ACHN (cell line): ENCODE measurements at regions not wholly inside any gene's neighbourhood (a gene's known extent, or its start where the extent isn't known, plus 50 kb on each side); places are given as distances from the start of the nearest gene placed in this dataset.

Source experiments
- DNase-seq: peaks from one replicate; pipeline ENCODE4 v3.0.0-alpha.2; 2015
- in situ Hi-C: cut with HindIII; loops from 2 replicates; pipeline ENCODE4 v1.10.0; 2017; ENCODE audit warnings: low sequenced_read_pairs, low pct_ligation_motif_present, low pct_unique_long_range_greater_than_20kb

DNA sequence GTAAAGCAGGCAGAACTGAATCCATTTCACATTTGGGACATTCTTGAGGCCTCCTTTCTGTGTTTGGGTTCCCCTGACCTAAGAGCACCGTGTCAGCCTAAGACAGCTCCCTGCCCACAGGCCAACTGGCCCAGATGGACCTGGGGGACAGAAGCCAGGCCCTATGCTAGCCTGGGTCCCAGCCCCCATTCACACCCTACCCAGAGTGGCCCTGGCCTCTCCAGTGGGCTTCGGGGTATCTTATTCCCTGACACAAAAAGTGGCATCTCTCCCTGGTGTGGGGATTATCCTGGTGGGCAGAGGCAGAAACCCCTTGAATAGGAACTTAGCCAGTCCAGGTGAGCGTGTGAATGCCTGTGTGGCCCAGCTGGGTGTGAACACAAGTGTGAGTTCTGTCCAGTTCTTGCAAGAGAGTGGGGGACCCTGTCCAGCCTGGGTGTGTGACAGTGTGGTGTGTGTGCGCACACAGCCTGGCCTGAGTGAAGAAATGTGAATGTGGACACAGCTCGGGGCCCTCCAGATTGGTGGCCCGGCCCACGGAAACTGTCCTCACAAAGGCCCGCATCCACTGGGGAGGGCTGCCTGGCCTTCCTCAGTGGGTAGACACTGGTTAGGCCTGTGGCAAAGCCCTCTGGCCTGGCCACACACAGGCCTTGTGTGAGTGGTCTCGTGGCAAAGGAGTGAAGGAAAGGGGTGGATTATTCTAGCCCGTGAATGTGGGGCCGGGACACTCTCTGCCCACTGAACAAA is 63.0 kb upstream of the HAAO start:
- no peak for DNase-seq
- in situ Hi-C loops = no loop called here

DNA sequence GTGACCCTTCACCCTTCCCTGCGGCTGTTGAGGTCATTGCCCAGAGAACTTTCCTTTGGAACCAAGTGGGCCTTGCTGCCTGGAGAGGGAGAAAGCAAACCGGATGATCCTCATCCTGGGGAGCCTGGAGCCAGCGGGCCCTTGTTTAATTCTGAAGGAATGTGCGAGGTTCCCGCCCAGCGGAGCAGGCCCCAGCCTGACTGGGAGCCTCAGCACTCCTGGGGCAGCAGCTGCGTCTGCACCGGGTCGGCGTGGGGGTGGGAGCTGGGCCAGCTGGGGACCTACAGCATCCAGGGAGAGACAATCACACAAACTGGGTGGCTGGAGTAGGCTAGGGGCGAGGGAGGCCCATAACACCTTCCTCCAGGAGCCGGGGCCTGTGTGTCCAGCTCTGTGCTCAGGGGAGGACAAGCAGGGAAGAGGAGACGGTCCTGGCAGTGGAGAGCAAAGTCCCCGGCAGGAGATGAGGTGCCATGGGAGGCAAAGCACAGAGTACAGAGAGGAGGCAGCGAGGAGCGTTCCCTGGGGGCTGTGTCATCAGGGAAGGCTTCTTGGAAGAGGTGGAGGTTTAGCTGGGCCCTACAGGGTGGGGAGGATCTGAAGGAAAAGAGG is 61.9 kb upstream of the HAAO start:
- DNase-seq = no peak
- in situ Hi-C loops = no loop called here

GRCh38 chr2:42853549-42854206 is 61.3 kb upstream of the HAAO start:
- DNase-seq = no peak
- in situ Hi-C loops = no loop called here

- in situ Hi-C loops = no loop called here
- no peak for DNase-seq
Observed at GRCh38 chr2:42852798-42853197, 60.4 kb upstream of the HAAO start.

DNA sequence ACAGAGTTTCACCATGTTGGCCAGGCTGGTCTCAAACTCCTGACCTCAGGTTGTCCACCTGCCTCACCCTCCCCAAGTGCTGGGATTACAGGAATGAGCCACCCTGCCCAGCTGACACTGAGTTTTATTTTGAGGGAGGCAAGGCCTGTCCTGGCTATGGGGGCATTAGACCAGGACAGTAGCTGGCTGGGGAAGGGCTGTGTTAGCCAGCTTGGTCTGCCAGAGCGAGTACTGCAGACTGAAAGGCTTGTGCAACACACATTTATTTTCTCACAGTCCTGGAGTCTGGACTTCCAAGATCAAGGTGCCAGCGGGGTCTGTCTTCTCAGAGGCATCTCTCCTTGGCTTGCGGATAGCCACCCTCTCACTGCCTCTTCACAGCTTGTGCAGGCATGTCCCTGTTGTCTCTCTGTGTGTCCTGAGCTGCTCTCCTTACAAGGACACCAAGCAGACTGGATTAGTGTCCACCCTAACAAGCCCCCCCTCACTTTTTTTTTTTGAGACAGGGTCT is 59.4 kb upstream of the HAAO start:
- DNase-seq = no peak
- in situ Hi-C loops = no loop called here

- in situ Hi-C loops = no loop called here
- no peak for DNase-seq
Observed at GRCh38 chr2:42851186-42851585, 58.8 kb upstream of the HAAO start.

GRCh38 chr2:42850016-42850805 is 57.8 kb upstream of the HAAO start:
- no peak for DNase-seq
- in situ Hi-C loops = no loop called here

- in situ Hi-C loops = no loop called here
- no peak for DNase-seq
Observed at GRCh38 chr2:42849311-42849710, 56.9 kb upstream of the HAAO start.

DNA sequence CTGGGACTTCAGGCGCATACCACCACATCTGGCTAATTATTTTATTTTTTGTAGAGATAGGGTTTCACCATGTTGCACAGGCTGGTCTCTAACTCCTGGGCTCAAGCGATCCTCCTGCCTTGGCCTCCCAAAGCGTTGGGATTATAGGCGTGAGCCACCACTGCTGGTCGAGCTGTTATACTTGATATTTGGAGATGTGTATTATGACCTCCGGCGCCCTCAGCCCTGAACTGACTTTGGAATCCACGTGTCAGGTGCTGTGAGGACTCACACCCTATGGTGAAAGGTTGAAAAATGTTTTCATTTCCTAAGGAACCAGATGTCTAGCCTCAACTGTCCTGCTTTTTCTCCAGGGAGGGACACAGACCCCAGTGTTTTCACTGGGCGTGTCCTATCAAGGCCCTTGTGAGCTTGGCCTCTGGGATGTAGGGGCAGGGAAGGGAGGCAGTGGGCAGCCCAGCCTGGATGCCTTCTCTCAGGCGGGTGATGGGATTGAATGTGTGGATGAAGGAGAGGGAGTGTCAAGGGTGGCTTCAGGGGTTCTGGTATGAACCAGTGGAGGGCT is 56.4 kb upstream of the HAAO start:
- DNase-seq = no peak
- in situ Hi-C loops = no loop called here

DNA sequence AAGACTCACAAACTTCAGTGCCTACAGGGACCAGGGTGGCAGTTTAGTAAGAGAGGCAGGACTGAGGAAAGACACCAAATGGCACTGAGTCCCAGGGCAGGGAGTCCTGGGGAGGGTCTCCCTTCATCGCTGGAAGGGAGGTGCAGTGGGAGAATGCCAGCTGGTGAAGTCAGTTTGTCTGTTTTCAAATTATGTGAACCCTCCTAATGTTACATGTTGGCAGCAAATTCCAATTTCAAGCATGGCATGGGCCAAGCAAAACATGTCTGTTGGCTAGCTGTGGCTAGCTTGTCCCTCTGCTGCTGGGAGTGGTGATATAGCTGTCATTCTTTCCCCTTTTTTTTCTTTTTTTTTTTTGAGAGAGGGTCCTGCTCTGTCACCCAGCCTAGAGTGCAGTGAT is 55.9 kb upstream of the HAAO start:
- no peak for DNase-seq

DNA sequence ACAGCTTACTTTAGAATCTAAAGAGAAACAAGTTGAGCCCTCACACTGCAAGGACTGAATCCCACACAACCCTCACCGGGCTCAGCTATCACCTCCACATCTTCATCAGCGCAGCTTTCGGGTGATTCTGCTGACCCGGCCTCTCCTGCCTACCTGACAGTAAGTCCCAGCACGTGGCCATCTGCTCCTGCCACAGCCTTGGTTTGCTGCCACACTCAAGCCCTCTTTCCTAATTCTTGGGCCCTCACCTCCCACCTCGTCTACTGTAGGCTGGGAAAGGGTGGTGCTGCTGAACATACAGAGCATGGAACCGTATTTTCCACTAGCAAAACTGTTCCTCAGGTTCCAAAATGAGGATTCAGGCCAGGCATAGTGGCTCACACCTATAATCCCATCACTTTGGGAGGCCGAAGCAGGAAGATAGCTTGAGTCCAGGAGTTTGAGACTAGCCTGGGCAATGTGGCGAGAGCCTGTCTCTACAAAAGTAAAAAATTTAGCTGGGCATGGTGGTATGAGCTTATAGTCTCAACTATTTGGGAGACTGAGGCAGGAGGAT is 55.3 kb upstream of the HAAO start:
- DNase-seq = no peak
- in situ Hi-C loops = no loop called here

More for the DNA sequence above, 55.9 kb upstream of the HAAO start:
- in situ Hi-C loops = no loop called here

- in situ Hi-C loops = no loop called here
- no peak for DNase-seq
Observed at GRCh38 chr2:42846932-42847595, 54.7 kb upstream of the HAAO start.

DNA sequence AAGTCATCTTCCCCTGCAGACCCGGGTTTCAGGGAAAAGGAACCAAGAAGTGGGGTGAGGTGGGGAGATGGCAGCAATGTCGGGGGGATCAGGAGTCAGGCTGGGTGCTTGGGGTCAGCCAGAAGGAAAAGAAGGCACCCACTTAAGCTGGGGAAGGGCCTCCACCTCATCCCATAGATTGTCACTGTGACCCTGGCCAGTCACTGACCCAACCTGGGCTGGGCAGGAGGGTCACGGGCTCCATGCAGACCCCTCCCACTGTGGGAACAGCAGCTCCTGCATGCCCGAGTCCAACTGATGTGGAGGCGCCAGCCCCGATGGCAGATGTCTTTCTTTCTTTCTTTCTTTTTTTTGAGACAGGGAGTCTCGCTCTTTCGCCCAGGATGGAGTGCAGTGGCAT is 53.6 kb upstream of the HAAO start:
- in situ Hi-C loops = no loop called here
- no peak for DNase-seq

DNA sequence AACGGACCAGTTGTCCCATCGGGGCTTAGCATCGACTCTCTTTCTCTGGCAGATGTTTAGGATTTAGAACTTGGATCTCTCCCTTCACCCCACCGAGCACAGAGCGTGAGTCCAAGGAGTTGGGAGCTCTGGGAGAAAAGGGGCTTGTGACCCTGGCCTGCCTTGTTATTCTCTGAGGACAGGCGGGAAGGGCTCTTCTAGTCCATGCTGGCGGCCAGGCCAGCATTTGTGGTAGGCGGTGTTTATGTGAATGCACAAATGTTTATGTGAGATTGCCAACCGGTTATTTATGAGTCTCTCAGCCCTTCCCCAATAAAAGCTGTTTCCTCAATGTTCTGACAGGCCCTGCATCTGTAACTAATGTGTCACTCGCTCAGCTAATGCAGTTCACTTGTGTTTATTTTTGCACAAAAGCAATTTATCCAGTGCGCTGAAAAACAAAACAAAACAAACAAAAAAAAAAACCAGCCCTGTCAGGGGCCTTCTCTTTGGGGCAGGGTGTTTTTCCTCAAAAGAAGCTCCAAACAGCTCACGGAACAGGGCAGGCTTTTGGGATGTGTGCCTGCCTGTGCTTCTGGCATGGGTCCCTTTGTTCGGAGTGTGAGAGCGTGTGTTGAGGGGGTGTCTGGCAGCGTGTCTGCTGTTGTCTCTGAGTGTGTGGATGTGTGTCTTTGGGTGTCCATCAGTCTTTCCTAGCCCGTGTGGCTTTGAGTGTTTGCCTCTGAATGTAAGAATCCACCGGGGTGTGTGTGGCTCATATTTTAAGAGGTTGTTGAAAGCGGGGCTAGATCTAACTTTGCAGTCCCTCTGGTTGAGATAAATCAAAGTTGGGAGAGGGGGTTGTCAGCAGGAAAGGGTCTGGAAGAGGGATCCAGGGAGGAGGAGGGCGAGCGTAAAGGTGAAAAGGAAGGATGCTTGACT is 52.8 kb upstream of the HAAO start:
- in situ Hi-C loops = no loop called here

GRCh38 chr2:42844366-42844765 is 52.0 kb upstream of the HAAO start:
- DNase-seq = no peak
- in situ Hi-C loops = no loop called here

More for the DNA sequence above, 52.8 kb upstream of the HAAO start:
- no peak for DNase-seq

GRCh38 chr2:42843611-42844010 is 51.2 kb upstream of the HAAO start:
- DNase-seq = no peak

DNA sequence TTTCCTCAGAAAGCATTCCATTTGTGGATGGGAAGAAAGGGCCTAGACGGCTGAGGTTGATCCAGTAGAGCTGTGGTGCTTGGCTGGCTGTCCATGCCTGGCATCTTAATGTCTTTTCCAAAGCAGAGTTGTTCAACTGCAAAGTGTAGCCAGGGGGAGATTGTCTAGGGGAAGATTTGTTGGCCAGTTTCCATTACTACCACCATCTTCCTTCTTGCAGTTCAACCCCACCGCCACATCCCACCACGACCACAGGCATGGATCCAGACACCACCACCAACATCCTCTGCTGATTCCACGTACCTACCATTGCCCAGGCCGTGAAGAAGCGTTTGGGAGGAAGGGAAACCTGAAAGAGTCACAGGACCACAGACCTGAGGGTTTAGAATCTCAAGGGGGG is 50.7 kb upstream of the HAAO start:
- DNase-seq = no peak
- in situ Hi-C loops = no loop called here

More at GRCh38 chr2:42843611-42844010, 51.2 kb upstream of the HAAO start:
- in situ Hi-C loops = no loop called here
